ENCODE measurements at regions not wholly inside any gene's neighbourhood (a gene's known extent, or its start where the extent isn't known, plus 50 kb on each side); places are given as distances from the start of the nearest gene placed in this dataset.
"Not testable (repeated sequence)": the region's sequence is repeated elsewhere in the genome, so short reads cannot be mapped to it uniquely, and the experiment has no call there.

- DNase-seq (ENCODE audit: low read depth in 2 of 2) = not testable (repeated sequence)
These were observed 244.0 kb upstream of the SPHKAP start for GRCh38 chr2:228425411-228426060.

- no peak for DNase-seq (ENCODE audit: low read depth in 2 of 2)
These were observed 236.5 kb upstream of the SPHKAP start for GRCh38 chr2:228417956-228418355.

- DNase-seq (ENCODE audit: low read depth in 2 of 2) = no peak
These were observed 236.0 kb upstream of the SPHKAP start for GRCh38 chr2:228417526-228417925.

- no peak for DNase-seq (ENCODE audit: low read depth in 2 of 2)
These were observed 228.6 kb upstream of the SPHKAP start for GRCh38 chr2:228410061-228410460.

- DNase-seq (ENCODE audit: low read depth in 2 of 2) = no peak
These were observed 228.0 kb upstream of the SPHKAP start for GRCh38 chr2:228409493-228409892.

- no peak for DNase-seq (ENCODE audit: low read depth in 2 of 2)
These were observed 227.2 kb upstream of the SPHKAP start for GRCh38 chr2:228408529-228409227.

GRCh38 chr2:228407821-228408220, 226.3 kb upstream of the SPHKAP start:
- no peak for DNase-seq (ENCODE audit: low read depth in 2 of 2)

GRCh38 chr2:228401065-228401912, 219.8 kb upstream of the SPHKAP start:
- no peak for DNase-seq (ENCODE audit: low read depth in 2 of 2)

GRCh38 chr2:228387776-228388175, 206.3 kb upstream of the SPHKAP start:
- no peak for DNase-seq (ENCODE audit: low read depth in 2 of 2)

GRCh38 chr2:228378696-228379425, 197.4 kb upstream of the SPHKAP start:
- no peak for DNase-seq (ENCODE audit: low read depth in 2 of 2)

- DNase-seq (ENCODE audit: low read depth in 2 of 2) = no peak
These were observed 196.7 kb upstream of the SPHKAP start for GRCh38 chr2:228378233-228378632.

- no peak for DNase-seq (ENCODE audit: low read depth in 2 of 2)
These were observed 196.0 kb upstream of the SPHKAP start for GRCh38 chr2:228377533-228377932.

GRCh38 chr2:228374741-228375140, 193.3 kb upstream of the SPHKAP start:
- DNase-seq (ENCODE audit: low read depth in 2 of 2) = no peak

GRCh38 chr2:228373191-228373590, 191.7 kb upstream of the SPHKAP start:
- no peak for DNase-seq (ENCODE audit: low read depth in 2 of 2)

- DNase-seq (ENCODE audit: low read depth in 2 of 2) = no peak
These were observed 190.7 kb upstream of the SPHKAP start for GRCh38 chr2:228372212-228372611.

- DNase-seq (ENCODE audit: low read depth in 2 of 2) = no peak
These were observed 188.0 kb upstream of the SPHKAP start for GRCh38 chr2:228369400-228370031.

- DNase-seq (ENCODE audit: low read depth in 2 of 2) = no peak
These were observed 185.9 kb upstream of the SPHKAP start for GRCh38 chr2:228367356-228367755.

- no peak for DNase-seq (ENCODE audit: low read depth in 2 of 2)
These were observed 178.0 kb upstream of the SPHKAP start for GRCh38 chr2:228359473-228359872.

GRCh38 chr2:228355897-228356296, 174.4 kb upstream of the SPHKAP start:
- no peak for DNase-seq (ENCODE audit: low read depth in 2 of 2)

GRCh38 chr2:228352980-228353379, 171.5 kb upstream of the SPHKAP start:
- DNase-seq (ENCODE audit: low read depth in 2 of 2) = not testable (repeated sequence)

GRCh38 chr2:228352048-228352447, 170.6 kb upstream of the SPHKAP start:
- no peak for DNase-seq (ENCODE audit: low read depth in 2 of 2)

Measured in fibroblast of skin of left biceps (primary cell).